RWPE2 (cell line): ENCODE measurements at regions not wholly inside any gene's neighbourhood (a gene's known extent, or its start where the extent isn't known, plus 50 kb on each side); places are given as distances from the start of the nearest gene placed in this dataset.
A peak's percentile ranks its signal among the peaks of the same experiment; 100 is the strongest.

Source experiments
- ATAC-seq: fragments of 200-7000 bp; cut with Tn5 transposase; 3 replicates; pipeline ENCODE4 v1.9.1; 2021; ENCODE audit warnings: low read depth
- DNase-seq: peaks from one replicate; pipeline ENCODE4 v3.0.0-alpha.2; 2020; ENCODE audit warnings: low spot score
- H3K27ac ChIP-seq: fragments of 450-650 bp; 2 replicates; pipeline ENCODE4 v1.5.1; 2017; ENCODE audit warnings: mild to moderate bottlenecking; ENCODE audit not compliant: poor library complexity, severe bottlenecking
- H3K27me3 ChIP-seq: fragments of 250-450 bp; sonication (Bioruptor Pico); 2 replicates; pipeline ENCODE4 v1.5.1; 2021; ENCODE audit warnings: mild to moderate bottlenecking, moderate library complexity; ENCODE audit not compliant: insufficient read depth, poor library complexity, severe bottlenecking
- H3K36me3 ChIP-seq: fragments of 250-450 bp; sonication (Bioruptor Pico); 2 replicates; pipeline ENCODE4 v1.5.1; 2020; ENCODE audit warnings: low read depth, mild to moderate bottlenecking, moderate library complexity
- H3K4me1 ChIP-seq: fragments of 250-450 bp; sonication (Bioruptor Pico); 2 replicates; pipeline ENCODE4 v1.5.1; 2021; ENCODE audit warnings: mild to moderate bottlenecking, moderate library complexity; ENCODE audit not compliant: insufficient read depth, poor library complexity, severe bottlenecking
- H3K4me3 ChIP-seq: fragments of 250-450 bp; sonication (Bioruptor Pico); 2 replicates; pipeline ENCODE4 v1.5.1; 2021; ENCODE audit warnings: mild to moderate bottlenecking, moderate library complexity; ENCODE audit not compliant: severe bottlenecking
- H3K9me3 ChIP-seq: fragments of 250-450 bp; sonication (Bioruptor Pico); 2 replicates; pipeline ENCODE4 v1.5.1; 2021; ENCODE audit warnings: mild to moderate bottlenecking, moderate library complexity; ENCODE audit not compliant: severe bottlenecking
- CTCF ChIP-seq: fragments of 450-650 bp; IDR thresholded peaks from one replicate; pipeline ENCODE4 v1.5.1; 2017; ENCODE audit warnings: mild to moderate bottlenecking, moderate library complexity; ENCODE audit not compliant: poor library complexity, severe bottlenecking

GRCh38 chr7:34277803-34278199, 372.5 kb downstream of the BMPER start:
- Histone ChIP-seq H3K36me3 (no peaks in the 10 kb centered on the region), H3K4me1 (no peaks in the 10 kb centered on the region), H3K9me3 (no peaks in the 10 kb centered on the region), H3K27me3 (no peaks in the 10 kb centered on the region), H3K4me3 (no peak overlapping the region), H3K27ac (no peak overlapping the region)
- no peak for ATAC-seq
- no peak for DNase-seq
- TF ChIP-seq CTCF = no peak

- Histone ChIP-seq H3K4me1 (no peaks in the 10 kb centered on the region), H3K9me3 (no peaks in the 10 kb centered on the region), H3K4me3 (no peak overlapping the region), H3K36me3 (no peaks in the 10 kb centered on the region), H3K27me3 (no peaks in the 10 kb centered on the region), H3K27ac (no peak overlapping the region)
- ATAC-seq = no peak
- peak; percentile 33 for TF ChIP-seq CTCF
- DNase-seq = no peak
Observed at GRCh38 chr7:34281260-34281659, 375.9 kb downstream of the BMPER start.

DNA sequence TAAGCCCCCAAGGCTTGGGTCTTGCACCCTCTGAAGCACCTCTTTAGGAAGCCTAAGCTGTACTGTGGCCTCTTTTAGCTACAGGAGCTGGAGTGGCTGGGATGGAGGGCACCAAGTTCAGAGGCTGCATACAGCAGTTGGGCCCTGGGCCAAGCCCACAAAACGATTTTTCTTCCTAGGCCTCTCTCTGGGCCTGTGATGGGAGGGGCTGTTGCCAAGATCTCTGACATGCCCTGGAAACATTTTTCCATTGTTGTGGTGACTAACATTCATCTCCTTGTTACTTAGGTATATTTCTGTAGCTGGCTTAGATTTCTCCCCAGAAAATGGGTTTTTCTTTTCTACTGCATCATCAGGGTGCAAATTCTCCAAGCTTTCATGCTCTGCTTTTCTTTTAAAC, 375.7 kb upstream of the NPSR1 start:
- Histone ChIP-seq H3K4me1 (no peaks in the 10 kb centered on the region), H3K27me3 (no peaks in the 10 kb centered on the region), H3K27ac (no peak overlapping the region), H3K36me3 (no peaks in the 10 kb centered on the region), H3K4me3 (no peak overlapping the region), H3K9me3 (no peaks in the 10 kb centered on the region)
- DNase-seq (no peak), ATAC-seq (no peak)
- no peak for TF ChIP-seq CTCF

- no peaks in the 10 kb centered on the region for H3K36me3 ChIP-seq
- DNase-seq (no peak), ATAC-seq (no peak)
- no peaks in the 10 kb centered on the region for H3K4me1 ChIP-seq
- H3K4me3 ChIP-seq = no peak overlapping the region
- H3K9me3 ChIP-seq = no peaks in the 10 kb centered on the region
- no peak overlapping the region for H3K27ac ChIP-seq
- no peaks in the 10 kb centered on the region for H3K27me3 ChIP-seq
- TF ChIP-seq CTCF = no peak
Observed at GRCh38 chr7:34296663-34297062, 361.4 kb upstream of the NPSR1 start.

DNA sequence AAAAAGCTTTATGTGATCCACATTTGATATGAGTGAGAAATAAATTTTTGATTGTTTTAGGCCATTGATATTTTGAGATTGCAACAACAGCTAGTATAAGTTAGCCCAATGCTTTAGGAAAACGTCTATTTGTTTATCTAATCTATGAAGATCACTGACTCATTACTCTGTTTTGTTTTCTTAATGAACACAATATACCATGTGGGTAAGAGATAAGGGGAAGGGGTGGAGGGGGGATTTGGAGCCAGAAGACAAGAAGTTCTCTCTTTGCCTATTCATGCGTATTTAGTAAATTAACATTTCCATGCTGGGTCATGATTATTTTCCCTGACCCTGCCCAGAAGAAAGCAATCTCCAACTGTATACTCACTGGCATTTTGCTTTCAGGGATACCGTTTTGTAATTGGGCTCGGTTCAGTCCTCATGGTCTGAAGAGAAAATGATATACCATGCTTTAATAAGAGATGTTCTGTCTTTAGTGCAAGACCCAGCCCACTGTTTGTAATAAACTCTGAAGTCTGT, 359.5 kb upstream of the NPSR1 start:
- no peaks in the 10 kb centered on the region for H3K27me3 ChIP-seq
- no peak for TF ChIP-seq CTCF
- H3K36me3 ChIP-seq = no peaks in the 10 kb centered on the region
- H3K9me3 ChIP-seq = no peaks in the 10 kb centered on the region
- no peak overlapping the region for H3K27ac ChIP-seq
- no peak overlapping the region for H3K4me3 ChIP-seq
- DNase-seq = no peak
- no peaks in the 10 kb centered on the region for H3K4me1 ChIP-seq
- ATAC-seq = no peak
